Osteoblast (primary cell): ENCODE measurements at regions not wholly inside any gene's neighbourhood (a gene's known extent, or its start where the extent isn't known, plus 50 kb on each side); places are given as distances from the start of the nearest gene placed in this dataset.

Experiments used
- DNase-seq: peaks from one replicate; pipeline ENCODE4 v3.0.0; 2011; ENCODE audit warnings: low spot score, mixed read lengths; ENCODE audit not compliant: insufficient read length; ENCODE audit errors: missing footprints
- H2AFZ ChIP-seq: 2 replicates; pipeline ENCODE4 v1.6.0; 2011; ENCODE audit warnings: mild to moderate bottlenecking, low read length
- H3K27ac ChIP-seq: 2 replicates; pipeline ENCODE4 v1.5.1; 2011; ENCODE audit warnings: mild to moderate bottlenecking, low read depth, low read length, moderate library complexity
- H3K27me3 ChIP-seq: 2 replicates; pipeline ENCODE4 v1.6.0; 2012; ENCODE audit warnings: mild to moderate bottlenecking, control low read depth, inconsistent platforms, low read length, moderate library complexity; ENCODE audit not compliant: insufficient read depth
- H3K36me3 ChIP-seq: 2 replicates; pipeline ENCODE4 v1.5.1; 2011; ENCODE audit warnings: mild to moderate bottlenecking, low read length, control low read depth, moderate library complexity; ENCODE audit not compliant: insufficient read depth
- H3K4me1 ChIP-seq: 2 replicates; pipeline ENCODE4 v1.5.1; 2011; ENCODE audit warnings: mild to moderate bottlenecking, low read length, control low read depth, moderate library complexity; ENCODE audit not compliant: insufficient read depth
- H3K4me2 ChIP-seq: 2 replicates; pipeline ENCODE4 v1.6.0; 2011; ENCODE audit warnings: mild to moderate bottlenecking, low read length; ENCODE audit not compliant: insufficient read depth
- H3K4me3 ChIP-seq: fragments of 200-600 bp; sonication (generic); 3 replicates; pipeline ENCODE4 v1.5.1; 2012; ENCODE audit warnings: mild to moderate bottlenecking, low read length, inconsistent platforms; ENCODE audit not compliant: insufficient read depth
- H3K79me2 ChIP-seq: 2 replicates; pipeline ENCODE4 v1.6.0; 2012; ENCODE audit warnings: mild to moderate bottlenecking, low read length, control low read depth, inconsistent platforms; ENCODE audit not compliant: insufficient read depth
- H3K9me3 ChIP-seq: 2 replicates; pipeline ENCODE4 v1.5.1; 2011; ENCODE audit warnings: low read depth, low read length, control low read depth
- H4K20me1 ChIP-seq: 2 replicates; pipeline ENCODE4 v1.6.0; 2012; ENCODE audit warnings: mild to moderate bottlenecking, low read length, control low read depth; ENCODE audit not compliant: insufficient read depth
- CTCF ChIP-seq: IDR thresholded peaks from 2 replicates; pipeline ENCODE4 v1.5.1; 2011; ENCODE audit warnings: mild to moderate bottlenecking, low read depth, low read length, moderate library complexity; ENCODE audit errors: extremely low read depth

- Histone ChIP-seq H3K4me1 (no peaks in the 10 kb centered on the region), H3K36me3 (no peaks in the 10 kb centered on the region), H3K4me3 (no peak overlapping the region), H3K9me3 (peaks cover 3% of the 10 kb centered on the region), H3K27ac (no peak overlapping the region), H4K20me1 (no peaks in the 10 kb centered on the region), H3K27me3 (no peaks in the 10 kb centered on the region), H3K79me2 (no peaks in the 10 kb centered on the region), H2AFZ (no peak overlapping the region), H3K4me2 (no peak overlapping the region)
- TF ChIP-seq CTCF, result no peak
- no peak for DNase-seq
Measured at GRCh38 chr20:60897976-60898375, 354.1 kb upstream of the CDH4 start.

GRCh38 chr20:60899320-60899719, 352.7 kb upstream of the CDH4 start:
- Histone ChIP-seq H3K27ac (no peak overlapping the region), H3K79me2 (no peaks in the 10 kb centered on the region), H3K9me3 (peaks cover 3% of the 10 kb centered on the region), H3K27me3 (no peaks in the 10 kb centered on the region), H3K4me3 (no peak overlapping the region), H2AFZ (no peak overlapping the region), H3K4me2 (no peak overlapping the region), H3K36me3 (no peaks in the 10 kb centered on the region), H4K20me1 (no peaks in the 10 kb centered on the region), H3K4me1 (no peaks in the 10 kb centered on the region)
- TF ChIP-seq CTCF, result no peak
- peak; percentile 59 for DNase-seq

GRCh38 chr20:60900618-60901017, 351.4 kb upstream of the CDH4 start:
- H3K27ac ChIP-seq, result no peak overlapping the region
- H3K4me1 ChIP-seq, result no peaks in the 10 kb centered on the region
- H3K4me2 ChIP-seq, result no peak overlapping the region
- H3K4me3 ChIP-seq, result no peak overlapping the region
- no peak for DNase-seq
- peaks cover 3% of the 10 kb centered on the region for H3K9me3 ChIP-seq
- no peak overlapping the region for H2AFZ ChIP-seq
- no peaks in the 10 kb centered on the region for H3K36me3 ChIP-seq
- H4K20me1 ChIP-seq, result no peaks in the 10 kb centered on the region
- no peak for TF ChIP-seq CTCF
- H3K79me2 ChIP-seq, result no peaks in the 10 kb centered on the region
- H3K27me3 ChIP-seq, result no peaks in the 10 kb centered on the region

GRCh38 chr20:60901831-60902230, 350.2 kb upstream of the CDH4 start:
- H3K36me3 ChIP-seq, result no peaks in the 10 kb centered on the region
- no peaks in the 10 kb centered on the region for H4K20me1 ChIP-seq
- no peaks in the 10 kb centered on the region for H3K79me2 ChIP-seq
- DNase-seq, result no peak
- no peaks in the 10 kb centered on the region for H3K4me1 ChIP-seq
- H3K4me2 ChIP-seq, result no peak overlapping the region
- no peaks in the 10 kb centered on the region for H3K27me3 ChIP-seq
- no peak overlapping the region for H2AFZ ChIP-seq
- no peak overlapping the region for H3K4me3 ChIP-seq
- H3K9me3 ChIP-seq, result peaks cover 3% of the 10 kb centered on the region
- no peak for TF ChIP-seq CTCF
- H3K27ac ChIP-seq, result no peak overlapping the region
